Bronchial epithelial cell (primary cell): ENCODE measurements at regions not wholly inside any gene's neighbourhood (a gene's known extent, or its start where the extent isn't known, plus 50 kb on each side); places are given as distances from the start of the nearest gene placed in this dataset.

ENCODE experiments used
- DNase-seq: peaks from one replicate; pipeline ENCODE4 v3.0.0-alpha.2; 2010; ENCODE audit warnings: low read depth
- FAIRE-seq: peaks from 2 replicates; lab custom pipeline; 2011; peaks lifted over from hg19 to GRCh38; lab: Jason Lieb, UNC
- H3K27me3 ChIP-seq: 2 replicates; pipeline ENCODE4 v1.5.1; 2011; ENCODE audit warnings: low read length; ENCODE audit not compliant: control insufficient read depth, insufficient read depth
- H3K36me3 ChIP-seq: 2 replicates; pipeline ENCODE4 v1.5.1; 2011; ENCODE audit warnings: low read length; ENCODE audit not compliant: control insufficient read depth, insufficient read depth
- H3K4me3 ChIP-seq: 2 replicates; pipeline ENCODE4 v1.5.1; 2011; ENCODE audit warnings: mild to moderate bottlenecking, low read depth, low read length, control low read depth
- CTCF ChIP-seq: IDR thresholded peaks from 2 replicates; pipeline ENCODE4 v1.5.1; 2011; ENCODE audit warnings: mild to moderate bottlenecking, moderate library complexity, low read length, control low read depth, inconsistent platforms; ENCODE audit not compliant: insufficient read depth, severe bottlenecking

GRCh38 chr1:191913260-191913977 lies 244.8 kb upstream of the RGS18 start:
- DNase-seq (no peak), FAIRE-seq (no peak)
- Histone ChIP-seq H3K27me3 (no peaks in the 10 kb centered on the region), H3K4me3 (no peak overlapping the region), H3K36me3 (no peaks in the 10 kb centered on the region)
- TF ChIP-seq CTCF, result no peak

- DNase-seq (no peak), FAIRE-seq (no peak)
- no peaks in the 10 kb centered on the region for H3K27me3 ChIP-seq
- no peak overlapping the region for H3K4me3 ChIP-seq
- no peak for TF ChIP-seq CTCF
- H3K36me3 ChIP-seq, result no peaks in the 10 kb centered on the region
These were observed 228.9 kb upstream of the RGS18 start for GRCh38 chr1:191929383-191929782.

- Histone ChIP-seq H3K27me3 (no peaks in the 10 kb centered on the region), H3K4me3 (no peak overlapping the region), H3K36me3 (no peaks in the 10 kb centered on the region)
- no peak for DNase-seq
- no peak for FAIRE-seq
- no peak for TF ChIP-seq CTCF
These were observed 214.6 kb upstream of the RGS18 start for GRCh38 chr1:191943684-191944083.

GRCh38 chr1:191953526-191953925 lies 204.7 kb upstream of the RGS18 start:
- Histone ChIP-seq H3K4me3 (no peak overlapping the region), H3K36me3 (no peaks in the 10 kb centered on the region), H3K27me3 (no peaks in the 10 kb centered on the region)
- DNase-seq, result no peak
- no peak for FAIRE-seq
- TF ChIP-seq CTCF, result no peak

- no peak overlapping the region for H3K4me3 ChIP-seq
- no peak for DNase-seq
- H3K27me3 ChIP-seq, result no peaks in the 10 kb centered on the region
- H3K36me3 ChIP-seq, result no peaks in the 10 kb centered on the region
- FAIRE-seq, result no peak
- TF ChIP-seq CTCF, result no peak
These were observed 198.4 kb upstream of the RGS18 start for GRCh38 chr1:191959856-191960255.

GRCh38 chr1:191963286-191963685 lies 195.0 kb upstream of the RGS18 start:
- no peak overlapping the region for H3K4me3 ChIP-seq
- H3K27me3 ChIP-seq, result no peaks in the 10 kb centered on the region
- DNase-seq (peak; percentile 0), FAIRE-seq (no peak)
- H3K36me3 ChIP-seq, result no peaks in the 10 kb centered on the region
- no peak for TF ChIP-seq CTCF
